Left cardiac atrium (tissue), 4 donors: ENCODE measurements at regions not wholly inside any gene's neighbourhood (a gene's known extent, or its start where the extent isn't known, plus 50 kb on each side); places are given as distances from the start of the nearest gene placed in this dataset.
"Not testable (repeated sequence)": the region's sequence is repeated elsewhere in the genome, so short reads cannot be mapped to it uniquely, and the experiment has no call there.

Experiments
- ATAC-seq, 2 donors: fragments of 200-7000 bp; cut with Tn5 transposase; one replicate each; pipeline ENCODE4 v1.9.1; 2020; ENCODE audit warnings: mild to moderate bottlenecking in 2 of 2, moderate library complexity in 2 of 2
- DNase-seq: peaks from one replicate; pipeline ENCODE4 v3.0.0-alpha.2; 2020
- intact Hi-C, 2 donors: fragments of 100-400 bp; cut with DNase I; formaldehyde crosslinking; loops; one replicate each; pipeline versions ENCODE4 v1.14.1 to v1.15.1; 2022 to 2023
- donor health status: DM: no; HTN: yes; CAD: no.
- donor health status: DM: no; HTN: yes; CAD: no; lungs with severe emphysema.
- donor health status: DM: yes; HTN: yes; CAD: no.
- donor health status: Dilated cardiomyopathy.

GRCh38 chr5:118520771-118521415, 467.5 kb downstream of the DTWD2 start:
- peak; percentile 35 to 51 for ATAC-seq
- intact Hi-C loops = no loop called here
- DNase-seq = no peak

- DNase-seq = no peak
- ATAC-seq = peak in 1 of 2 donors; percentile 43
- intact Hi-C loops = no loop called here
Observed at GRCh38 chr5:118519466-118519865, 468.9 kb downstream of the DTWD2 start.

GRCh38 chr5:118518720-118519119, 469.6 kb downstream of the DTWD2 start:
- intact Hi-C loops = no loop called here
- ATAC-seq = no peak
- no peak for DNase-seq

GRCh38 chr5:118511846-118512245, 476.5 kb downstream of the DTWD2 start:
- no peak for DNase-seq
- intact Hi-C loops = no loop called here
- ATAC-seq = no peak

GRCh38 chr5:118506217-118506852, 482.0 kb downstream of the DTWD2 start:
- DNase-seq (no peak), ATAC-seq (no peak)
- intact Hi-C loops = no loop called here

GRCh38 chr5:118502232-118502631, 486.1 kb downstream of the DTWD2 start:
- ATAC-seq, DNase-seq, intact Hi-C loops: not testable (repeated sequence)

- ATAC-seq = no peak
- no peak for DNase-seq
- intact Hi-C loops = no loop called here
Observed at GRCh38 chr5:118491351-118491750, 497.0 kb downstream of the DTWD2 start.

- DNase-seq (no peak), ATAC-seq (no peak)
- intact Hi-C loops = no loop called here
Observed at GRCh38 chr5:118486647-118487225, 501.6 kb downstream of the DTWD2 start.

GRCh38 chr5:118479285-118479684, 509.1 kb downstream of the DTWD2 start:
- no peak for ATAC-seq
- DNase-seq = peak; percentile 21
- intact Hi-C loops = no loop called here

- no peak for DNase-seq
- intact Hi-C loops = no loop called here
- ATAC-seq = no peak
Observed at GRCh38 chr5:118478852-118479251, 509.5 kb downstream of the DTWD2 start.

- ATAC-seq (no peak), DNase-seq (no peak)
- intact Hi-C loops = no loop called here
Observed at GRCh38 chr5:118468085-118468484, 520.3 kb downstream of the DTWD2 start.

GRCh38 chr5:118467103-118467502, 521.2 kb downstream of the DTWD2 start:
- intact Hi-C loops = no loop called here
- ATAC-seq (no peak), DNase-seq (no peak)

- DNase-seq = no peak
- intact Hi-C loops = no loop called here
- no peak for ATAC-seq
Observed at GRCh38 chr5:118466418-118466817, 521.9 kb downstream of the DTWD2 start.

GRCh38 chr5:118462276-118462675, 526.1 kb downstream of the DTWD2 start:
- DNase-seq, ATAC-seq, intact Hi-C loops: not testable (repeated sequence)

- intact Hi-C loops = no loop called here
- no peak for DNase-seq
- no peak for ATAC-seq
Observed at GRCh38 chr5:118461436-118461835, 526.9 kb downstream of the DTWD2 start.

- DNase-seq (no peak), ATAC-seq (no peak)
- intact Hi-C loops = no loop called here
Observed at GRCh38 chr5:118459490-118459889, 528.9 kb downstream of the DTWD2 start.

- ATAC-seq = no peak
- no peak for DNase-seq
- intact Hi-C loops = no loop called here
Observed at GRCh38 chr5:118456085-118456484, 532.3 kb downstream of the DTWD2 start.

- no peak for DNase-seq
- intact Hi-C loops = no loop called here
- no peak for ATAC-seq
Observed at GRCh38 chr5:118451697-118452247, 536.6 kb downstream of the DTWD2 start.

- no peak for ATAC-seq
- DNase-seq = no peak
- intact Hi-C loops = no loop called here
Observed at GRCh38 chr5:118450554-118451332, 537.6 kb downstream of the DTWD2 start.

GRCh38 chr5:118447350-118447749, 541.0 kb downstream of the DTWD2 start:
- no peak for ATAC-seq
- intact Hi-C loops = no loop called here
- no peak for DNase-seq
